HT-29 (cell line): ENCODE measurements at regions not wholly inside any gene's neighbourhood (a gene's known extent, or its start where the extent isn't known, plus 50 kb on each side); places are given as distances from the start of the nearest gene placed in this dataset.
A peak's percentile ranks its signal among the peaks of the same experiment; 100 is the strongest.
"Not testable (repeated sequence)": the region's sequence is repeated elsewhere in the genome, so short reads cannot be mapped to it uniquely, and the experiment has no call there.

Experiments
- DNase-seq: peaks from one replicate; pipeline ENCODE4 v3.0.0-alpha.2; 2015; ENCODE audit warnings: low spot score

GRCh38 chr5:159497221-159497620 is 166.9 kb upstream of the IL12B start:
- no peak for DNase-seq

GRCh38 chr5:159498630-159499029 is 168.3 kb upstream of the IL12B start:
- no peak for DNase-seq

- DNase-seq: not testable (repeated sequence)
Measured at GRCh38 chr5:159502116-159502515, 171.8 kb upstream of the IL12B start.

GRCh38 chr5:159503236-159503635 is 172.9 kb upstream of the IL12B start:
- DNase-seq: no peak

- DNase-seq: no peak
Measured at GRCh38 chr5:159504106-159504856, 174.0 kb upstream of the IL12B start.

- no peak for DNase-seq
Measured at GRCh38 chr5:159504857-159505304, 174.6 kb upstream of the IL12B start.

GRCh38 chr5:159507055-159507454 is 176.8 kb upstream of the IL12B start:
- no peak for DNase-seq

- DNase-seq: no peak
Measured at GRCh38 chr5:159507661-159508060, 177.4 kb upstream of the IL12B start.

- no peak for DNase-seq
Measured at GRCh38 chr5:159508344-159508743, 178.1 kb upstream of the IL12B start.

GRCh38 chr5:159509002-159509660 is 178.8 kb upstream of the IL12B start:
- no peak for DNase-seq

GRCh38 chr5:159510282-159510681 is 180.0 kb upstream of the IL12B start:
- no peak for DNase-seq

GRCh38 chr5:159511570-159511969 is 181.3 kb upstream of the IL12B start:
- DNase-seq: no peak

GRCh38 chr5:159512064-159512463 is 181.8 kb upstream of the IL12B start:
- no peak for DNase-seq

- no peak for DNase-seq
Measured at GRCh38 chr5:159514229-159514810, 184.0 kb upstream of the IL12B start.

GRCh38 chr5:159515197-159515596 is 184.9 kb upstream of the IL12B start:
- no peak for DNase-seq

GRCh38 chr5:159515909-159516415 is 185.7 kb upstream of the IL12B start:
- DNase-seq: peak; percentile 64

GRCh38 chr5:159518371-159518770 is 188.1 kb upstream of the IL12B start:
- no peak for DNase-seq

- no peak for DNase-seq
Measured at GRCh38 chr5:159519365-159519764, 189.1 kb upstream of the IL12B start.

GRCh38 chr5:159522841-159523240 is 192.6 kb upstream of the IL12B start:
- no peak for DNase-seq

- DNase-seq: not testable (repeated sequence)
Measured at GRCh38 chr5:159524279-159524678, 194.0 kb upstream of the IL12B start.

- no peak for DNase-seq
Measured at GRCh38 chr5:159525117-159525516, 194.8 kb upstream of the IL12B start.

- DNase-seq: no peak
Measured at GRCh38 chr5:159527546-159528254, 197.4 kb upstream of the IL12B start.
